Epithelial cell of proximal tubule (primary cell): ENCODE measurements at regions not wholly inside any gene's neighbourhood (a gene's known extent, or its start where the extent isn't known, plus 50 kb on each side); places are given as distances from the start of the nearest gene placed in this dataset.
A peak's percentile ranks its signal among the peaks of the same experiment; 100 is the strongest.
"Not testable (repeated sequence)": the region's sequence is repeated elsewhere in the genome, so short reads cannot be mapped to it uniquely, and the experiment has no call there.

Experiments used
- DNase-seq: peaks from one replicate; pipeline ENCODE4 v3.0.0-alpha.2; 2011; ENCODE audit warnings: low read depth
- H3K4me3 ChIP-seq: 2 replicates; pipeline ENCODE4 v1.5.1; 2011; ENCODE audit warnings: low read depth, mild to moderate bottlenecking, low read length
- TF ChIP-seq, protein P1 (sequence below): conservative IDR thresholded peaks from 2 replicates; pipeline ENCODE4 v1.5.1; 2012; ENCODE audit warnings: low read depth, mild to moderate bottlenecking, low read length

DNA sequence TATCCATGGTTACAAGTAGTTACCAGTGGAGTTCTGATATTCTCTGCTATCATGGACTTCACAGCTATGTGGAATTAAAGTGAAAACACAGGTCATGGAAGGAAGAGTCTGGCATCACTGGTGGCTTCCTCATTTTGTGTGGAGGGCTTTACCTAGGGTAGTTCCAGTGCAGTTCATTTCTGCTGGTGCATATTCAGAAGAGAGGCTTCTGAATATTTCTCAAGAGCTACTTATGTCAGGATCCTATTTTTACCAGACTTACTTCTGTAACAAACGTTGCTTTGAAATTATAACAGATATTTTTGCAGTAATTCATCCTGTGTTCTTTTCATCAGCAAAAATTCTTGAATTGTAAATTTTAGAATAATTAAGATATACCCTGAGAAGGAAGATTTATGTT is 236.5 kb upstream of the NPSR1 start:
- TF ChIP-seq, protein P1, sequence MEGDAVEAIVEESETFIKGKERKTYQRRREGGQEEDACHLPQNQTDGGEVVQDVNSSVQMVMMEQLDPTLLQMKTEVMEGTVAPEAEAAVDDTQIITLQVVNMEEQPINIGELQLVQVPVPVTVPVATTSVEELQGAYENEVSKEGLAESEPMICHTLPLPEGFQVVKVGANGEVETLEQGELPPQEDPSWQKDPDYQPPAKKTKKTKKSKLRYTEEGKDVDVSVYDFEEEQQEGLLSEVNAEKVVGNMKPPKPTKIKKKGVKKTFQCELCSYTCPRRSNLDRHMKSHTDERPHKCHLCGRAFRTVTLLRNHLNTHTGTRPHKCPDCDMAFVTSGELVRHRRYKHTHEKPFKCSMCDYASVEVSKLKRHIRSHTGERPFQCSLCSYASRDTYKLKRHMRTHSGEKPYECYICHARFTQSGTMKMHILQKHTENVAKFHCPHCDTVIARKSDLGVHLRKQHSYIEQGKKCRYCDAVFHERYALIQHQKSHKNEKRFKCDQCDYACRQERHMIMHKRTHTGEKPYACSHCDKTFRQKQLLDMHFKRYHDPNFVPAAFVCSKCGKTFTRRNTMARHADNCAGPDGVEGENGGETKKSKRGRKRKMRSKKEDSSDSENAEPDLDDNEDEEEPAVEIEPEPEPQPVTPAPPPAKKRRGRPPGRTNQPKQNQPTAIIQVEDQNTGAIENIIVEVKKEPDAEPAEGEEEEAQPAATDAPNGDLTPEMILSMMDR: no peak
- no peak overlapping the region for H3K4me3 ChIP-seq
- DNase-seq: no peak

GRCh38 chr7:34425194-34425593 is 232.8 kb upstream of the NPSR1 start:
- DNase-seq: no peak
- TF ChIP-seq, protein P1: no peak
- H3K4me3 ChIP-seq: no peak overlapping the region

DNA sequence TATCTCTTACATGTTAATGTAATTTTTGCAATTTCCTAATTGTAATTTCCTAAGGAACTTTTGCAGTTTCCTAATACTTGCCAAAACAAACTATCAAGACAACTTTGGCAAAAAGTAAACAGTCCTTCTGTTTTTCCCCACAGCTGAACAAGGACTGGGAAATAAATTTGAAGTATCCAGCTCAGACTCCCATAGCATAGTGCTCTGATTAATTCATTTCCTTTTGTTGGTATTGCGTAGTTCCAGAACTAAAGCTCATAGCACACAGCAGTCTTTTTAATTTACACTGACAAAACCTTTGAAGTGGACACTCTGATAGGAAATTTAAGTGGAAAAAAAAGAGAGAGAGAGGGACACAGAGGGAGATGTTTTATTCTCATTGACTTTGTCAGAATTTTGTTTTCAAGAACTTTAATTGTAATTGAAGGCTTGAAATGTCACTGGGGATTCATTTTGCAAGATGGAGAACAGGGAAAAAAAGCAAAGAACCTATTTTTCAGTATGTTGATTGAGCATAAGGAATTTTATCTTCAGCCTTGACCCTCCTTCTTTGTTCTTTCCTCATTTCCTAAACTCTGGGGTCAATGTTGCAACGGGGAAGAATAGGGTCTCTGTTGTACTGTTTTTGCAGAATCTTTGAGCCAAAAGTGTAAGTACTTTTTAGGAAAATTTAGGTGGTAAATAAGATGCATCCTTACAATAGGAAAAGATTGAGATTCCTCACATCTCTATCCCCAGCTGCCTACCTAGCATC is 232.2 kb upstream of the NPSR1 start:
- no peak for DNase-seq
- no peak overlapping the region for H3K4me3 ChIP-seq
- TF ChIP-seq, protein P1: no peak

- no peak overlapping the region for H3K4me3 ChIP-seq
- TF ChIP-seq, protein P1: peak; percentile 84
- peak; percentile 33 for DNase-seq
Observed at GRCh38 chr7:34430456-34430855, 227.6 kb upstream of the NPSR1 start.

- TF ChIP-seq, protein P1: no peak
- DNase-seq: no peak
- no peak overlapping the region for H3K4me3 ChIP-seq
Observed at GRCh38 chr7:34438436-34438835, 219.6 kb upstream of the NPSR1 start.

DNA sequence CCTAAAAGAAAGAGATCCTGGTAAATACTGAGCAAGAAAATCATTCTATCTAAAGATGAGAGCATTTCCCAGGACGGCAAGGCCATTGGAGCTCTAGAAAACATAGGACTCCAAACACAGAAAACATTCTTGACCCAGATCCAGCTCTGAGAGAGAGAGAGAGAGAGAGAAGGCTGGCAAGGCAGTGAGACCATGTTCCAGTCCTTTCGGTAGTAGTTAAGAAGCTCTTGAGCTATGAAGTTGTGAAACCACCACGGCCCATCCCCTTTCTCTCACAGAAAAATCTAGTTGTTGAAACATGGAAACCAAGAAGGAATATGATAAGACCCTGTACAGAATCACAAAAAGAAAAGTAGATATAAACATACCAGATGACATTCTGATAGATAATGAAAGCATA is 212.4 kb upstream of the NPSR1 start:
- no peak for DNase-seq
- TF ChIP-seq, protein P1: no peak
- H3K4me3 ChIP-seq: no peak overlapping the region

- DNase-seq, H3K4me3 ChIP-seq: not testable (repeated sequence)
Observed at GRCh38 chr7:34448531-34448930, 209.5 kb upstream of the NPSR1 start.
